Right lobe of liver (tissue), 6 donors: ENCODE measurements at regions not wholly inside any gene's neighbourhood (a gene's known extent, or its start where the extent isn't known, plus 50 kb on each side); places are given as distances from the start of the nearest gene placed in this dataset.

Experiments
- ATAC-seq, 4 donors: fragments of 200-7000 bp; cut with Tn5 transposase; one replicate each; pipeline ENCODE4 v1.9.1; 2020; ENCODE audit warnings: mild to moderate bottlenecking in 4 of 4, moderate library complexity in 4 of 4
- DNase-seq, 3 donors: peaks; one replicate each; pipeline ENCODE4 v3.0.0-alpha.2; 2020
- H3K27ac ChIP-seq, 3 donors: fragments of 200-600 bp; one replicate each; pipeline ENCODE4 v1.8.0; 2022
- H3K27me3 ChIP-seq, 2 donors: fragments of 200-600 bp; one replicate each; pipeline ENCODE4 v1.8.0; 2022
- H3K36me3 ChIP-seq, 4 donors: fragments of 200-600 bp; sonication (generic) in 1 of 4; one replicate each; pipeline versions ENCODE4 v1.5.1 to v1.8.0; 2017 to 2022; ENCODE audit warnings: control low read depth in 1 of 4
- H3K4me1 ChIP-seq, 4 donors: fragments of 200-600 bp; sonication (generic) in 1 of 4; one replicate each; pipeline versions ENCODE4 v1.5.1 to v1.8.0; 2017 to 2022; ENCODE audit warnings: control low read depth in 1 of 4
- H3K4me3 ChIP-seq, 3 donors: fragments of 200-600 bp; one replicate each; pipeline ENCODE4 v1.8.0; 2022
- H3K9me3 ChIP-seq, 4 donors: fragments of 200-600 bp; sonication (generic) in 1 of 4; one replicate each; pipeline versions ENCODE4 v1.5.1 to v1.8.0; 2017 to 2022; ENCODE audit warnings: control low read depth in 1 of 4
- CTCF ChIP-seq, 4 donors: fragments of 200-600 bp in 3 of 4; fragments of 450-650 bp in 1 of 4; IDR thresholded peaks; one replicate each; pipeline versions ENCODE4 v1.5.1 to v1.8.0; 2016 to 2022; ENCODE audit warnings: antibody characterized with exemption in 4 of 4, mild to moderate bottlenecking in 2 of 4
- POLR2A ChIP-seq: fragments of 450-650 bp; IDR thresholded peaks from one replicate; pipeline ENCODE4 v1.6.1; 2017; ENCODE audit warnings: antibody characterized with exemption, mild to moderate bottlenecking
- WGBS: methylation state at CpG from one replicate; pipeline ENCODE4 v1.1.6; 2018; ENCODE audit warnings: low coverage, low lambda C conversion rate; ENCODE audit not compliant: insufficient coverage; ENCODE audit errors: missing lambda C conversion rate; 5-methylcytosine and 5-hydroxymethylcytosine counted together
- intact Hi-C, 2 donors: fragments of 100-400 bp; cut with DNase I; formaldehyde crosslinking; loops; one replicate each; pipeline versions ENCODE4 v1.11.2 to v1.14.1; 2022
- donor health status: DM: no; HTN: yes; CAD: no.
- donor health status: DM: no; HTN: no; CAD: no.
- donor health status: DM: no; HTN: no; CAD: no.
- donor health status: DM: no; HTN: yes; CAD: no.
- donor health status: DM: no; HTN: yes; CAD: no.

GRCh38 chr17:6278376-6278775 lies 156.5 kb downstream of the AIPL1 start:
- Histone ChIP-seq H3K9me3 (no peaks in the 10 kb centered on the region), H3K36me3 (no peaks in the 10 kb centered on the region), H3K27ac (no peak overlapping the region), H3K27me3 (no peaks in the 10 kb centered on the region), H3K4me3 (no peak overlapping the region), H3K4me1 (no peaks in the 10 kb centered on the region)
- ATAC-seq, result no peak
- intact Hi-C loops, result no loop called here
- WGBS, result 55% methylated on average over 4 of the region's 4 CpGs
- DNase-seq, result no peak
- no peak for TF ChIP-seq POLR2A
- no peak for TF ChIP-seq CTCF (IDR thresholded peaks at IDR 0.05)

- Histone ChIP-seq H3K27ac (no peak overlapping the region), H3K4me1 (no peaks in the 10 kb centered on the region), H3K9me3 (no peaks in the 10 kb centered on the region), H3K36me3 (no peaks in the 10 kb centered on the region), H3K4me3 (no peak overlapping the region), H3K27me3 (no peaks in the 10 kb centered on the region)
- ATAC-seq, result no peak
- TF ChIP-seq POLR2A (no peak), CTCF (IDR thresholded peaks at IDR 0.05) (peak in 1 of 4 donors; percentile 5)
- DNase-seq, result no peak
- WGBS, result no CpG with 5 or more reads among the region's 5 CpGs
- intact Hi-C loops, result no loop called here
These were observed 158.2 kb downstream of the AIPL1 start for GRCh38 chr17:6276711-6277110.

- no peaks in the 10 kb centered on the region for H3K36me3 ChIP-seq
These were observed 160.6 kb downstream of the AIPL1 start for GRCh38 chr17:6274310-6274709.

GRCh38 chr17:6269478-6269877 lies 165.4 kb downstream of the AIPL1 start:
- no peak overlapping the region for H3K27ac ChIP-seq
- H3K27me3 ChIP-seq, result no peaks in the 10 kb centered on the region
- H3K4me1 ChIP-seq, result no peaks in the 10 kb centered on the region
- intact Hi-C loops, result no loop called here
- DNase-seq (peak in 2 of 3 donors; percentile 40 to 58), ATAC-seq (peak in 3 of 4 donors; percentile 18 to 25 (median 19))
- WGBS, result 11% methylated on average over 4 of the region's 4 CpGs
- no peaks in the 10 kb centered on the region for H3K36me3 ChIP-seq
- TF ChIP-seq POLR2A (no peak), CTCF (IDR thresholded peaks at IDR 0.05) (no peak)
- no peaks in the 10 kb centered on the region for H3K9me3 ChIP-seq
- H3K4me3 ChIP-seq, result no peak overlapping the region

More at GRCh38 chr17:6274310-6274709, 160.6 kb downstream of the AIPL1 start:
- 57% methylated on average over 5 of the region's 6 CpGs for WGBS
- ATAC-seq, result no peak
- no peak for DNase-seq
- TF ChIP-seq CTCF (IDR thresholded peaks at IDR 0.05) (no peak), POLR2A (no peak)
- H3K4me1 ChIP-seq, result no peaks in the 10 kb centered on the region
- intact Hi-C loops, result no loop called here
- H3K27ac ChIP-seq, result no peak overlapping the region
- H3K4me3 ChIP-seq, result no peak overlapping the region
- no peaks in the 10 kb centered on the region for H3K27me3 ChIP-seq
- H3K9me3 ChIP-seq, result no peaks in the 10 kb centered on the region

- Histone ChIP-seq H3K36me3 (no peaks in the 10 kb centered on the region), H3K27me3 (no peaks in the 10 kb centered on the region), H3K4me3 (no peak overlapping the region), H3K9me3 (no peaks in the 10 kb centered on the region), H3K4me1 (no peaks in the 10 kb centered on the region), H3K27ac (no peak overlapping the region)
- WGBS, result 15% methylated on average over 6 of the region's 6 CpGs
- DNase-seq (no peak), ATAC-seq (no peak)
- intact Hi-C loops, result no loop called here
- TF ChIP-seq CTCF (IDR thresholded peaks at IDR 0.05) (no peak), POLR2A (no peak)
These were observed 173.5 kb downstream of the AIPL1 start for GRCh38 chr17:6261466-6261865.
